ENCODE measurements at regions not wholly inside any gene's neighbourhood (a gene's known extent, or its start where the extent isn't known, plus 50 kb on each side); places are given as distances from the start of the nearest gene placed in this dataset.

- TF ChIP-seq, protein P1, sequence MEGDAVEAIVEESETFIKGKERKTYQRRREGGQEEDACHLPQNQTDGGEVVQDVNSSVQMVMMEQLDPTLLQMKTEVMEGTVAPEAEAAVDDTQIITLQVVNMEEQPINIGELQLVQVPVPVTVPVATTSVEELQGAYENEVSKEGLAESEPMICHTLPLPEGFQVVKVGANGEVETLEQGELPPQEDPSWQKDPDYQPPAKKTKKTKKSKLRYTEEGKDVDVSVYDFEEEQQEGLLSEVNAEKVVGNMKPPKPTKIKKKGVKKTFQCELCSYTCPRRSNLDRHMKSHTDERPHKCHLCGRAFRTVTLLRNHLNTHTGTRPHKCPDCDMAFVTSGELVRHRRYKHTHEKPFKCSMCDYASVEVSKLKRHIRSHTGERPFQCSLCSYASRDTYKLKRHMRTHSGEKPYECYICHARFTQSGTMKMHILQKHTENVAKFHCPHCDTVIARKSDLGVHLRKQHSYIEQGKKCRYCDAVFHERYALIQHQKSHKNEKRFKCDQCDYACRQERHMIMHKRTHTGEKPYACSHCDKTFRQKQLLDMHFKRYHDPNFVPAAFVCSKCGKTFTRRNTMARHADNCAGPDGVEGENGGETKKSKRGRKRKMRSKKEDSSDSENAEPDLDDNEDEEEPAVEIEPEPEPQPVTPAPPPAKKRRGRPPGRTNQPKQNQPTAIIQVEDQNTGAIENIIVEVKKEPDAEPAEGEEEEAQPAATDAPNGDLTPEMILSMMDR (conservative IDR thresholded peaks at IDR 0.05; ENCODE audit: low read depth, low read length) = no peak
- TF ChIP-seq EZH2 (IDR thresholded peaks at IDR 0.05; ENCODE audit: borderline replicate concordance, low read depth, low read length, poor library complexity, severe bottlenecking) = no peak
Observed at GRCh38 chr1:87898431-87898830, 569.8 kb downstream of the LMO4 start.

All from A673 (cell line).